ENCODE measurements at regions not wholly inside any gene's neighbourhood (a gene's known extent, or its start where the extent isn't known, plus 50 kb on each side); places are given as distances from the start of the nearest gene placed in this dataset.

DNA sequence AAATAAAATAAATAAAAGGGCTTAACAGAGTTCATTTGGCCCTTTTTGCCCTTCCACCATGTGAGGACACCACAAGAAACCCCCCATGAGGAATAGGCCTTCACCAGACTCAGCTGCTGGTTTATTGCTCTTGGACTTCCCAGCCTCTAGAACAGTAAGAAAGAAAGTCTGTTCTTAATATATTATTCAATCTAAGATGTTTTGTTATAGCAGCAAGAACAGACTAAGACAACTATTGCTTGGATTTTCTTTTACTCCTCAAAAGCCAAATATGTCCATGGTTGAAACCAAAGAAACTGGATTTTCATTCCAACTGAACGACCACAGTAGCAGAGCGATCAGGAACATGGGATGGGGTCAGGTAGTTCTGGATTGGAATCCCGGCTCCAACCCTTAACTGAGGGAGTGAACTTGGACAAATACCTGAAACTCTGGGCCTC lies 157.2 kb upstream of the EEA1 start:
- no peak for DNase-seq (ENCODE audit: low spot score, unreplicated experiment)
- Mint-ChIP-seq H3K4me3 (ENCODE audit: low read depth) (no peak overlapping the region), H3K27me3 (no peaks in the 10 kb centered on the region), H3K27ac (no peak overlapping the region), H3K4me1 (ENCODE audit: low read depth) (peaks cover 22% of the 10 kb centered on the region), H3K36me3 (ENCODE audit: insufficient read depth) (peaks cover 1% of the 10 kb centered on the region), H3K9me3 (ENCODE audit: low read depth) (peaks cover 10% of the 10 kb centered on the region)
- TF ChIP-seq, protein P1, sequence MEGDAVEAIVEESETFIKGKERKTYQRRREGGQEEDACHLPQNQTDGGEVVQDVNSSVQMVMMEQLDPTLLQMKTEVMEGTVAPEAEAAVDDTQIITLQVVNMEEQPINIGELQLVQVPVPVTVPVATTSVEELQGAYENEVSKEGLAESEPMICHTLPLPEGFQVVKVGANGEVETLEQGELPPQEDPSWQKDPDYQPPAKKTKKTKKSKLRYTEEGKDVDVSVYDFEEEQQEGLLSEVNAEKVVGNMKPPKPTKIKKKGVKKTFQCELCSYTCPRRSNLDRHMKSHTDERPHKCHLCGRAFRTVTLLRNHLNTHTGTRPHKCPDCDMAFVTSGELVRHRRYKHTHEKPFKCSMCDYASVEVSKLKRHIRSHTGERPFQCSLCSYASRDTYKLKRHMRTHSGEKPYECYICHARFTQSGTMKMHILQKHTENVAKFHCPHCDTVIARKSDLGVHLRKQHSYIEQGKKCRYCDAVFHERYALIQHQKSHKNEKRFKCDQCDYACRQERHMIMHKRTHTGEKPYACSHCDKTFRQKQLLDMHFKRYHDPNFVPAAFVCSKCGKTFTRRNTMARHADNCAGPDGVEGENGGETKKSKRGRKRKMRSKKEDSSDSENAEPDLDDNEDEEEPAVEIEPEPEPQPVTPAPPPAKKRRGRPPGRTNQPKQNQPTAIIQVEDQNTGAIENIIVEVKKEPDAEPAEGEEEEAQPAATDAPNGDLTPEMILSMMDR (IDR thresholded peaks at IDR 0.05; ENCODE audit: unreplicated experiment) = no peak

GRCh38 chr12:93087840-93088610 lies 158.9 kb upstream of the EEA1 start:
- Mint-ChIP-seq H3K9me3 (ENCODE audit: low read depth) (peaks cover 10% of the 10 kb centered on the region), H3K27me3 (no peaks in the 10 kb centered on the region), H3K4me3 (ENCODE audit: low read depth) (no peak overlapping the region), H3K4me1 (ENCODE audit: low read depth) (peaks cover 19% of the 10 kb centered on the region), H3K36me3 (ENCODE audit: insufficient read depth) (peaks cover 1% of the 10 kb centered on the region), H3K27ac (no peak overlapping the region)
- TF ChIP-seq, protein P1 (IDR thresholded peaks at IDR 0.05; ENCODE audit: unreplicated experiment) = no peak
- DNase-seq (ENCODE audit: low spot score, unreplicated experiment) = no peak

DNA sequence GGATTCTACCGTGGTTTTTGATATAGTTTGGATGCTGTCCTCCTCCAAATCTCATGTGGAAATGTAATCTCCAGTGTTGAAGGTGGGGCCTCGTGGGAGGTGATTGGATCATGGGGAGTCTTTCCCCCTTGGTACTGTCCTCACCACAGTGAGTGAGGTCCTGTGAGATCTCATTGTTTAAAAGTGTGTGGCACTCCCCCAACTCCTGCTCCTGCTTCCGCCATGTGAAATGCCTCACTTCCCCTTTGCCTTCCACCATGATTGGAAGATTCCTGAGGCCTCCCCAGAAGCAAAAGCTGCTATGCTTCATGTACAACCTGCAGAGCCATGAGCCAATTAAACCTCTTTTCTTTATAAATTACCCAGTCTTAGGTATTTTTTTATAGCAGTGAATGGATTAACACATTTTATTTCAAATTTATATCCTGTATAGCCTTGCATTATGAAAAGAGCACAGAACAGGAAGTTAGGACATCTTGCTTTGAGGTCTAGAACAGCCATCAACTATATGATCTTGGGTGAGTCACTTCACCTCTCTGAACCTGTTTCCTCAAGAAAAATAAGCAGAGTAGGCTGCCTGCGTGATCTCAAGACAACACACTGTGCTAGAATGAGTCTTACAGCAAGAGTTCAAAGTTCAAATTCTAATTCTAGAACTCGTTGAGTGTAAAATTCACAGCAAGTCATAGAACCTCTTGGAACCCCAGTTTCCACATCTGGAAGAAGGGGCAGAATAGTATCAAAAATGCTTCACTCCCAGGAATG lies 160.9 kb upstream of the EEA1 start:
- Mint-ChIP-seq H3K9me3 (ENCODE audit: low read depth) (peaks cover 10% of the 10 kb centered on the region), H3K36me3 (ENCODE audit: insufficient read depth) (peaks cover 1% of the 10 kb centered on the region), H3K4me1 (ENCODE audit: low read depth) (peaks cover 23% of the 10 kb centered on the region), H3K27me3 (no peaks in the 10 kb centered on the region), H3K4me3 (ENCODE audit: low read depth) (no peak overlapping the region), H3K27ac (peak overlapping the region; percentile 48)
- TF ChIP-seq, protein P1 (IDR thresholded peaks at IDR 0.05; ENCODE audit: unreplicated experiment) = no peak
- no peak for DNase-seq (ENCODE audit: low spot score, unreplicated experiment)

GRCh38 chr12:93090731-93091172 lies 161.7 kb upstream of the EEA1 start:
- no peak overlapping the region for H3K27ac Mint-ChIP-seq
- H3K4me3 Mint-ChIP-seq (ENCODE audit: low read depth) = no peak overlapping the region
- DNase-seq (ENCODE audit: low spot score, unreplicated experiment) = no peak
- TF ChIP-seq, protein P1 (IDR thresholded peaks at IDR 0.05; ENCODE audit: unreplicated experiment) = no peak
- peaks cover 25% of the 10 kb centered on the region for H3K4me1 Mint-ChIP-seq (ENCODE audit: low read depth)
- peaks cover 1% of the 10 kb centered on the region for H3K36me3 Mint-ChIP-seq (ENCODE audit: insufficient read depth)
- no peaks in the 10 kb centered on the region for H3K27me3 Mint-ChIP-seq
- peaks cover 7% of the 10 kb centered on the region for H3K9me3 Mint-ChIP-seq (ENCODE audit: low read depth)

DNA sequence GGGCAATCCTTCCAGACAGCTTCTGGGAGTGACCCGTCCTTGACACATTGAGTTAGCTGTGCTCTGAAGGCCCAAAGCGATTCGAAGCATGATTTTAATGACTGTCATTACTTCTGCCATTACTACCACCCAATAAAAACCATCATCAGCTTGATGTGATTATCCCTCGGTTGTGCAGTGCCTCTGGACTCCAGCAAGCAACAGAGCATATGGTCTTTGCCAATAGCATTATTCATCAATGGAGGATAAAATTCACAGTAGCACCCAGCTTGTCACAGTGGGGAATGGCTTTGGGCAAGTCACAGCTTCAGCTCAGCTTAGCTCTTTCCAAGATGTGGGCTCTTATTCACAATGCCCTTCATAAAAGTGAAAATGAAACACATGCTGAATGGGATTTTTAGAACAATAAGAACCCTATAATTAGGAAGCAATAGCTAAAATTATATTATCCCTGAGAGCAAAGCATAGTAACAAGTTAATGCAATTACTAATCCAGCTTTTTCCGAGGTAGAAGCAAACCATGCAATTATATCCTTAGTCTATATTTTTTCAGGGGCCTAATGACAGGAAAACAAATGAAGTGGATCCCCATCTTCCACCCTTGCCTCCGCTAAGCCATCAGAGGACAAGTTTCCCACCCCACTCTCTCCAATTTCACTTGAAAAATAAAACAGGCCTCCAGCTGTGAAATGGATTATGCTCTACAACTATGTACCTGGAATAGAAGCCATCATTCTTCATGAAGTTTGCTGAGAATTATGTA lies 163.0 kb upstream of the EEA1 start:
- no peak overlapping the region for H3K4me3 Mint-ChIP-seq (ENCODE audit: low read depth)
- no peaks in the 10 kb centered on the region for H3K9me3 Mint-ChIP-seq (ENCODE audit: low read depth)
- no peak for DNase-seq (ENCODE audit: low spot score, unreplicated experiment)
- TF ChIP-seq, protein P1 (IDR thresholded peaks at IDR 0.05; ENCODE audit: unreplicated experiment) = no peak
- H3K27ac Mint-ChIP-seq = no peak overlapping the region
- H3K4me1 Mint-ChIP-seq (ENCODE audit: low read depth) = peaks cover 31% of the 10 kb centered on the region
- no peaks in the 10 kb centered on the region for H3K36me3 Mint-ChIP-seq (ENCODE audit: insufficient read depth)
- H3K27me3 Mint-ChIP-seq = no peaks in the 10 kb centered on the region

All from progenitor cell of endocrine pancreas (in vitro differentiated cells).